WI38 (cell line): ENCODE measurements at regions not wholly inside any gene's neighbourhood (a gene's known extent, or its start where the extent isn't known, plus 50 kb on each side); places are given as distances from the start of the nearest gene placed in this dataset.

Experiments used
- H3K4me3 ChIP-seq: 2 replicates; pipeline ENCODE4 v1.5.1; 2011; ENCODE audit warnings: low read depth, mild to moderate bottlenecking, control low read depth, low read length
- CTCF ChIP-seq: IDR thresholded peaks from 2 replicates; pipeline ENCODE4 v1.5.1; 2012; ENCODE audit warnings: low read depth, mild to moderate bottlenecking, control low read depth, low read length

GRCh38 chr12:127416796-127417195 is 850.2 kb upstream of the TMEM132C start:
- H3K4me3 ChIP-seq, result no peak overlapping the region
- no peak for TF ChIP-seq CTCF

- TF ChIP-seq CTCF, result no peak
Measured at GRCh38 chr12:127419111-127419510, 847.9 kb upstream of the TMEM132C start.

GRCh38 chr12:127421614-127422013 is 845.4 kb upstream of the TMEM132C start:
- H3K4me3 ChIP-seq, result no peak overlapping the region
- TF ChIP-seq CTCF, result no peak

More at GRCh38 chr12:127419111-127419510, 847.9 kb upstream of the TMEM132C start:
- H3K4me3 ChIP-seq, result no peak overlapping the region

- no peak for TF ChIP-seq CTCF
Measured at GRCh38 chr12:127422935-127423566, 843.9 kb upstream of the TMEM132C start.

GRCh38 chr12:127425474-127425873 is 841.5 kb upstream of the TMEM132C start:
- H3K4me3 ChIP-seq, result no peak overlapping the region
- TF ChIP-seq CTCF, result no peak

More at GRCh38 chr12:127422935-127423566, 843.9 kb upstream of the TMEM132C start:
- H3K4me3 ChIP-seq, result no peak overlapping the region

GRCh38 chr12:127428420-127428819 is 838.5 kb upstream of the TMEM132C start:
- no peak for TF ChIP-seq CTCF
- H3K4me3 ChIP-seq, result no peak overlapping the region

GRCh38 chr12:127429551-127430285 is 837.3 kb upstream of the TMEM132C start:
- no peak overlapping the region for H3K4me3 ChIP-seq
- no peak for TF ChIP-seq CTCF
